COLO668 (cell line): ENCODE measurements at regions not wholly inside any gene's neighbourhood (a gene's known extent, or its start where the extent isn't known, plus 50 kb on each side); places are given as distances from the start of the nearest gene placed in this dataset.

ENCODE experiments used
- DNase-seq: peaks from one replicate; lab custom pipeline; 2025; ENCODE audit not compliant: unreplicated experiment; lab: John Stamatoyannopoulos, UW

GRCh38 chr12:123100882-123101281 lies 50.0 kb downstream of the PITPNM2 start:
- no peak for DNase-seq

GRCh38 chr12:123100450-123100849 lies 50.4 kb downstream of the PITPNM2 start:
- DNase-seq = no peak

- DNase-seq = peak; percentile 37
Observed at GRCh38 chr12:123099560-123100192, 51.2 kb downstream of the PITPNM2 start.

- no peak for DNase-seq
Observed at GRCh38 chr12:123098780-123099179, 52.1 kb downstream of the PITPNM2 start.

- no peak for DNase-seq
Observed at GRCh38 chr12:123097561-123098084, 53.3 kb downstream of the PITPNM2 start.

GRCh38 chr12:123096741-123097140 lies 54.1 kb downstream of the PITPNM2 start:
- no peak for DNase-seq

GRCh38 chr12:123096182-123096581 lies 54.7 kb downstream of the PITPNM2 start:
- DNase-seq = no peak

GRCh38 chr12:123095078-123095881 lies 55.6 kb downstream of the PITPNM2 start:
- DNase-seq = no peak

- peak; percentile 73 for DNase-seq
Observed at GRCh38 chr12:123094349-123095077, 56.4 kb downstream of the PITPNM2 start.

- DNase-seq = no peak
Observed at GRCh38 chr12:123092866-123093265, 58.0 kb downstream of the PITPNM2 start.

- no peak for DNase-seq
Observed at GRCh38 chr12:123091230-123092150, 59.4 kb downstream of the PITPNM2 start.

GRCh38 chr12:123089631-123090353 lies 61.1 kb downstream of the PITPNM2 start:
- no peak for DNase-seq

- no peak for DNase-seq
Observed at GRCh38 chr12:123089140-123089539, 61.8 kb downstream of the PITPNM2 start.

GRCh38 chr12:123085730-123086487 lies 65.0 kb downstream of the PITPNM2 start:
- DNase-seq = peak; percentile 92

GRCh38 chr12:123085066-123085465 lies 65.8 kb downstream of the PITPNM2 start:
- no peak for DNase-seq

GRCh38 chr12:123083661-123084571 lies 67.0 kb downstream of the PITPNM2 start:
- DNase-seq = peak; percentile 33

- no peak for DNase-seq
Observed at GRCh38 chr12:123080634-123081033, 70.3 kb downstream of the PITPNM2 start.

- DNase-seq = no peak
Observed at GRCh38 chr12:123078531-123079155, 72.2 kb downstream of the PITPNM2 start.
